ENCODE measurements at regions not wholly inside any gene's neighbourhood (a gene's known extent, or its start where the extent isn't known, plus 50 kb on each side); places are given as distances from the start of the nearest gene placed in this dataset.

DNA sequence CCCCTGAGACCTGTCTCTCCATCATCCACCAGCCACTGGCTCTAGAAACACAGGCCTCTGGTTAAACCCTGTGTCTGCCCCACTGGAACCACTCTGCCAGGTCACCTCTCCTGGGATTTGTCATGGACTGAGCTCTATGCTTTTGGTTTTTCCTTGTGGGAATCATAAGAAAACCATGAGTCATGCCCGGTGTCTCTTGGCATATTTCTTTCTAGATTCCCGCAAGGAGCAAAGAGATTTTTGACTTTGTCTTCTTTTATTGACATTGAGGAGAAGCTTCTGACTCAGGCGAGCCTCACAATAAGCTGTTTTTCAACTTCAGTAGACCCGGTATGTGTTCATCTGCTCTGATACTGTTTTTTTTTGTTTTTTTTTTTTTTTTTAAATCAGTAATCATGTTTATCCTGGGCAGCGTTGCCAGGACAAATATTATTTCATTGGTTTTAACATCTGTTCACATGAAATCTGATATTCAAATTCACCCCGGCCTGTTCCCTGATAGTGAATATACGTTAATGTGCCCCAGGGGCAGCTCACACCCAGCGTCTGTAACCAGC lies 207.1 kb downstream of the ACKR3 start:
- Histone ChIP-seq H3K9me3 (no peaks in the 10 kb centered on the region), H3K27ac (no peak overlapping the region), H3K4me1 (no peaks in the 10 kb centered on the region), H3K36me3 (no peaks in the 10 kb centered on the region), H3K27me3 (no peaks in the 10 kb centered on the region), H3K9ac (ENCODE audit: low read depth in 2 of 2, low read length in 2 of 2) (no peak overlapping the region), H3K4me3 (no peak overlapping the region)
- intact Hi-C loops (cut with DNase I) = no loop called here
- TF ChIP-seq, protein P1, sequence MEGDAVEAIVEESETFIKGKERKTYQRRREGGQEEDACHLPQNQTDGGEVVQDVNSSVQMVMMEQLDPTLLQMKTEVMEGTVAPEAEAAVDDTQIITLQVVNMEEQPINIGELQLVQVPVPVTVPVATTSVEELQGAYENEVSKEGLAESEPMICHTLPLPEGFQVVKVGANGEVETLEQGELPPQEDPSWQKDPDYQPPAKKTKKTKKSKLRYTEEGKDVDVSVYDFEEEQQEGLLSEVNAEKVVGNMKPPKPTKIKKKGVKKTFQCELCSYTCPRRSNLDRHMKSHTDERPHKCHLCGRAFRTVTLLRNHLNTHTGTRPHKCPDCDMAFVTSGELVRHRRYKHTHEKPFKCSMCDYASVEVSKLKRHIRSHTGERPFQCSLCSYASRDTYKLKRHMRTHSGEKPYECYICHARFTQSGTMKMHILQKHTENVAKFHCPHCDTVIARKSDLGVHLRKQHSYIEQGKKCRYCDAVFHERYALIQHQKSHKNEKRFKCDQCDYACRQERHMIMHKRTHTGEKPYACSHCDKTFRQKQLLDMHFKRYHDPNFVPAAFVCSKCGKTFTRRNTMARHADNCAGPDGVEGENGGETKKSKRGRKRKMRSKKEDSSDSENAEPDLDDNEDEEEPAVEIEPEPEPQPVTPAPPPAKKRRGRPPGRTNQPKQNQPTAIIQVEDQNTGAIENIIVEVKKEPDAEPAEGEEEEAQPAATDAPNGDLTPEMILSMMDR (IDR thresholded peaks at IDR 0.05) = no peak
- no peak for DNase-seq

DNA sequence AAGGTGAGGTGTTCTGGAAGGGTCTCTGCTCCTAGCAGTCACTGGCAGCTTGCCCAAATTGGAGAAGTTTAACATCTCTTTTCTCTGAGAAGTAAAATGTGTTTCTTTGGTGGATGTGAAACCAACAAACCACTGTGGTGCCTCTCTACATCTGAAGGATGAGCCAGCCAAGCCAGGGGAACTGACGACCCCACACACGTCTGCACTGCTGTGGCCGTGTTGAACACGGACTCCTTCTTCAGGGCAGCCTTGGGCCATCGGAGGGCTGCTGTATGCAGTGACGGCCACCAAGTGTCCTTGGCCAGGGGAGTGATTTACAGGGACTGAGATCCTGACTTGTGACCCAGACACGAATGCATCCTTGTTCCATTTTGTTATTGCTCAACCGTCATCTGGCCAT lies 207.8 kb downstream of the ACKR3 start:
- no peak overlapping the region for H3K27ac ChIP-seq
- DNase-seq = no peak
- H3K4me1 ChIP-seq = no peaks in the 10 kb centered on the region
- H3K27me3 ChIP-seq = no peaks in the 10 kb centered on the region
- intact Hi-C loops (cut with DNase I) = no loop called here
- TF ChIP-seq, protein P1 (IDR thresholded peaks at IDR 0.05) = no peak
- no peaks in the 10 kb centered on the region for H3K36me3 ChIP-seq
- H3K9ac ChIP-seq (ENCODE audit: low read depth in 2 of 2, low read length in 2 of 2) = no peak overlapping the region
- H3K9me3 ChIP-seq = no peaks in the 10 kb centered on the region
- no peak overlapping the region for H3K4me3 ChIP-seq

DNA sequence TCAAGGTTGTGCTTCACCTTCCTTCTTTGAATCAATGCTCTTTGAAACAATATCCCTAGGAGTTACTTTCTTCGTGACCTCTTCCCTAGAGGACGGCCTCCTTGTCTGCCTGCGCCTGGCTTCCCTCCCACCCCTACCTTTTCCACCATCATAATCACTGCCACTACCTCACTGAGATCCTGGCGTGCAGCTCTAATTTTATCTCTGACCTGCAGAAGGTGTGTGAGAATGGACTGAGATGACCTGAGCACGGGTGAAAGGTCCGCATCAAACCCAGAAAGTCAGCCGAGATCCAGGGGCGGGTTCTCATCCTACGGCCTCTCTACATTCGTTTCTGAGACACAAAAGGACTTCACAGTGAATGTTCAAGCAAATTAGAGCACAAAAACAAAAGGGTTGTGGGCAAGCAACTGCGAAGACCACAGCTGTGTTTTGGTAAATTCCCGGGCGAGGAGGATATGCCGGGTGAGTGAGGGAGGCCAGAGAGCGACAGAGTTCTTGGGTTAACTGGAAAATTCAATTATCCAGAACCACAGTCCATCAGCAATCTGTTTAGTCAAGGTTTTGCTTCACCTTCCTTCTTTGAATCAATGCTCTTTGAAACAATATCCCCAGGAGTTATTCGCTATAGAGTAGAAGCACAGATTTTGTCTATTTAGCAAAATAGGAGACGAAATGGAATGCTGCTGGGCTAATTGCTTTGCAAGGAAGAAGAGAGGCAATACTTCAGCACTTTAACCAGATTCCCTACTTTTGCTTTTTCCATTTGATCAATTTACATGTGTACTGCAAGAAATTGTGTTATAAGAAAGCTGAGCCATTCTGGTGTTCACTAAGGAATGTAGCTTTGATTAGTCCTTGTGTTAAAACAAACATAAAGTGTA lies 212.6 kb downstream of the ACKR3 start:
- H3K36me3 ChIP-seq = no peaks in the 10 kb centered on the region
- TF ChIP-seq, protein P1 (IDR thresholded peaks at IDR 0.05) = no peak
- no peaks in the 10 kb centered on the region for H3K4me1 ChIP-seq
- no peaks in the 10 kb centered on the region for H3K27me3 ChIP-seq
- no peaks in the 10 kb centered on the region for H3K9me3 ChIP-seq
- no peak overlapping the region for H3K9ac ChIP-seq (ENCODE audit: low read depth in 2 of 2, low read length in 2 of 2)
- H3K27ac ChIP-seq = no peak overlapping the region
- no peak for DNase-seq
- intact Hi-C loops (cut with DNase I) = no loop called here
- H3K4me3 ChIP-seq = no peak overlapping the region

DNA sequence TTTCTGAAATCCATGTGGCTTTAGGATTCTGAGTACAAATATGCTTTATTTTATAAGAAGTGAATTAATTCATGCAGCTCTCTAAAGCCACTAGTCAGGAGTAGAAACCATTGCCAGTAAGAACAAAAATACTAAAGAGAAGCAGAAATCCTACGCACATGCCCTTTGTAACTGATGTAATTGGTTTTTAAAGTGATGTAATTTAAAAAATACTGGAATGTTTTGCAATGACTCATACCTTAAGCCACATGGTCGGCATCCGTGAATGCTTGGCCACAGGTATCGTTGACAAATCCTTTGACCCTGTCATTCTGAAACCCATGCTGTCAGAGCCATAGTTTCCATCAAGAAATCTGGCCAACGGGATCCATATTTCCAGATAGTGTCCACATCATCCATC lies 213.3 kb downstream of the ACKR3 start:
- TF ChIP-seq, protein P1 (IDR thresholded peaks at IDR 0.05) = no peak
- H3K4me1 ChIP-seq = no peaks in the 10 kb centered on the region
- H3K9ac ChIP-seq (ENCODE audit: low read depth in 2 of 2, low read length in 2 of 2) = no peak overlapping the region
- no peak overlapping the region for H3K4me3 ChIP-seq
- H3K9me3 ChIP-seq = no peaks in the 10 kb centered on the region
- DNase-seq = no peak
- intact Hi-C loops (cut with DNase I) = no loop called here
- H3K27ac ChIP-seq = no peak overlapping the region
- no peaks in the 10 kb centered on the region for H3K36me3 ChIP-seq
- no peaks in the 10 kb centered on the region for H3K27me3 ChIP-seq

DNA sequence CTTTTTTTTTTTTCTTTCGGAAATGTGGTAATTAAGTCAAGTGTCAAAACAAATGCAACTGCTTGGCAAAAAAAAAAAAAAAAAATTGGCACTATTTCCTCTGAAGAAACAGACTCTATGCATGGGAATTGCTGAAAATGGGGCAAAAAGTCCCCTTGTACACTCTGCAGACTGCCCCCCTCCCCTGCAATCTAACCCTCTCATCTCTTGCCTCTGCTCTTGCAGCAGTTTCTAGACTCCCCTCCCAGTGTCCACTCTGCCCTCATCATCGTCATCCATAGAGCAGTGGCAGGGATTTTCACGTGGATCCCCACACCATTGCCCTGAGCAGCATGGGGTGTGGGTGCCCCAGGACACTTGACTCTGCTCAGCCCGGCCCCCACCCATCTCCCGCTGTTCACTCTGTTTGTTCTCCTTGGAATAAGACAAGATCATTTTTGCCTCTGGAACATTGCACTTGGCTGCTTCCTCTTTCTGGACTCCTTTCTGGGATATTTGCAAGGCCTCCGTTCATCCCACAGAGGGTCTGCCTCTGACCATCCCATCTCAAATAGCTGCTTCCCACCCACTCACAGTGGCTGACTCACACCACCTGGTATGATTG lies 213.9 kb downstream of the ACKR3 start:
- Histone ChIP-seq H3K4me1 (no peaks in the 10 kb centered on the region), H3K9me3 (no peaks in the 10 kb centered on the region), H3K27ac (no peak overlapping the region), H3K27me3 (no peaks in the 10 kb centered on the region), H3K36me3 (no peaks in the 10 kb centered on the region), H3K4me3 (no peak overlapping the region), H3K9ac (ENCODE audit: low read depth in 2 of 2, low read length in 2 of 2) (no peak overlapping the region)
- intact Hi-C loops (cut with DNase I) = no loop called here
- TF ChIP-seq, protein P1 (IDR thresholded peaks at IDR 0.05) = no peak
- no peak for DNase-seq
